ENCODE measurements at regions not wholly inside any gene's neighbourhood (a gene's known extent, or its start where the extent isn't known, plus 50 kb on each side); places are given as distances from the start of the nearest gene placed in this dataset.

DNA sequence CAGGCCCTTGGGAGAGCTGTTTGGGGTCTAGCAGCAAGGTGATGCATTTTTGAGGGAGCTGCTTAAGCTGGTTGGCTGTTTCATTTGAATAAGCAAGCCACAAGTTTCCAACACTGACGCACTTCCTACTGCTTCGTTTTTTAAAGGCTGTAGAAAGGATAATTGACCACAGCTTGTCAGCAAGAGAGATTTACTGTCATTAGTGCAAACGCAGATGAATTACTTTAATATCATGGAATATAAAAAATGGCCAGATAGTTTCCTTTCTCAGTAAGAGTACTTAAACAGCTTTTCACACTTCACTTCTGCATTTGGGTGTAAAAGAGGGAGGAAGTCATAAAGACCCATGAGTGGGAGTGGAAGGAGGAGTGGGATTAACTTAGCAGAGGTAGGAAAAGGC, 61.5 kb downstream of the FZD1 start:
- TF ChIP-seq GATA3 (IDR thresholded peaks at IDR 0.05; ENCODE audit: low read depth, low read length), result no peak
- TF ChIP-seq GATA2 (IDR thresholded peaks at IDR 0.05; ENCODE audit: low read depth, low read length), result no peak
